Progenitor cell of endocrine pancreas (in vitro differentiated cells): ENCODE measurements at regions not wholly inside any gene's neighbourhood (a gene's known extent, or its start where the extent isn't known, plus 50 kb on each side); places are given as distances from the start of the nearest gene placed in this dataset.

Source experiments
- DNase-seq: peaks from one replicate; pipeline ENCODE4 v3.0.0; 2021; ENCODE audit warnings: low spot score; ENCODE audit not compliant: unreplicated experiment
- H3K27ac Mint-ChIP-seq: 2 replicates; pipeline ENCODE4 v1.8.0; 2021; ENCODE audit warnings: mild to moderate bottlenecking, moderate library complexity, mixed read lengths
- H3K27me3 Mint-ChIP-seq: 2 replicates; pipeline ENCODE4 v1.8.0; 2021; ENCODE audit warnings: mixed read lengths
- H3K36me3 Mint-ChIP-seq: 2 replicates; pipeline ENCODE4 v1.8.0; 2022; ENCODE audit warnings: mixed read lengths; ENCODE audit not compliant: insufficient read depth
- H3K4me1 Mint-ChIP-seq: 2 replicates; pipeline ENCODE4 v1.8.0; 2021; ENCODE audit warnings: low read depth, mixed read lengths
- H3K4me3 Mint-ChIP-seq: 2 replicates; pipeline ENCODE4 v1.8.0; 2021; ENCODE audit warnings: low read depth, mild to moderate bottlenecking, moderate library complexity, mixed read lengths
- H3K9me3 Mint-ChIP-seq: 2 replicates; pipeline ENCODE4 v1.8.0; 2021; ENCODE audit warnings: low read depth, mixed read lengths
- CTCF ChIP-seq: fragments of 200-600 bp; sonication (generic); IDR thresholded peaks from one replicate; pipeline ENCODE4 v1.5.0; 2021; ENCODE audit warnings: antibody characterized with exemption, mild to moderate bottlenecking; ENCODE audit not compliant: unreplicated experiment

- no peak for TF ChIP-seq CTCF
- Mint-ChIP-seq H3K4me1 (peaks cover 6% of the 10 kb centered on the region), H3K27me3 (no peaks in the 10 kb centered on the region), H3K9me3 (peaks cover 7% of the 10 kb centered on the region), H3K36me3 (no peaks in the 10 kb centered on the region), H3K4me3 (no peak overlapping the region), H3K27ac (no peak overlapping the region)
- DNase-seq, result no peak
Measured at GRCh38 chr13:85501616-85502015, 297.6 kb downstream of the SLITRK6 start.

GRCh38 chr13:85500696-85501256, 298.4 kb downstream of the SLITRK6 start:
- Mint-ChIP-seq H3K4me1 (peaks cover 6% of the 10 kb centered on the region), H3K36me3 (no peaks in the 10 kb centered on the region), H3K27ac (no peak overlapping the region), H3K27me3 (no peaks in the 10 kb centered on the region), H3K9me3 (peaks cover 10% of the 10 kb centered on the region), H3K4me3 (no peak overlapping the region)
- no peak for DNase-seq
- TF ChIP-seq CTCF, result no peak

DNA sequence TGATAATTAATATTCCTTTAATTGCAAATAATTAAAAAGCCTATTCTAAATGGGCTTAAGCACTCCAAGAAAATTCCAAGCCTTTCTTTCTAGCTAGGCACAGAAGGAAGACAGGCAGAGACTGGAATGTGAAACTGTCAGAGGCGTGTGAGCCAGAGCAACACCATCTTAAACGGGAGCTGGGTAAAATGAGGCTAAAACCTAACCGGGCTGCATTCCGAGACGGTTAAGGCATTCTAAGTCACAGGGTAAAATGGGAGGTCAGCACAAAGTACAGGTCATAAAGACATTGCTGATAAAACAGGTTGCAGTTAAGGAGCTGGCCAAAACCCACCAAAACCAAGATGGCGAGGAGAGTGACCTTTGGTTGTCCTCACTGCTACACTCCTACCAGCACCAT, 300.4 kb downstream of the SLITRK6 start:
- Mint-ChIP-seq H3K9me3 (peaks cover 6% of the 10 kb centered on the region), H3K27me3 (no peaks in the 10 kb centered on the region), H3K27ac (no peak overlapping the region), H3K36me3 (no peaks in the 10 kb centered on the region), H3K4me3 (no peak overlapping the region), H3K4me1 (peaks cover 6% of the 10 kb centered on the region)
- DNase-seq, result no peak
- no peak for TF ChIP-seq CTCF

GRCh38 chr13:85497652-85498051, 301.6 kb downstream of the SLITRK6 start:
- Mint-ChIP-seq H3K4me1 (peaks cover 6% of the 10 kb centered on the region), H3K9me3 (peaks cover 9% of the 10 kb centered on the region), H3K27me3 (no peaks in the 10 kb centered on the region), H3K36me3 (no peaks in the 10 kb centered on the region), H3K4me3 (no peak overlapping the region), H3K27ac (no peak overlapping the region)
- DNase-seq, result no peak
- no peak for TF ChIP-seq CTCF

DNA sequence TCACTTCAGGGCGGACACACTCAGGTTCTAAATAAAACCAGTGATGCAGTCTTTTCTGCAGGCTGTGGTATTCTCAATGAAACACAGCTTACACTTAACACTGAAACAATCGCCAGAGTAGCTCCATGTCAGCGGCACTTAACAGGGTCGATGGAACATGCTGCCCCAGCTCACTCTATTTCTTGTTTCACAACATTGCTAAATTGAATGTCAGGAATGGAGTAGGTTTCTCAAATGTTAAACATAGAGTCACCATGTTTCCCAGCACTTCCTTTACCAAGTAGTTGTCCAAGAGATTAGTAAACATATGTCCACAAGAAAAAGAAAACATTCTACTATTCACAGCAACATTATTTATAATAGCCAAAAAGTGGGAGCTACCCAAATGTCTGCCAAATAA, 306.9 kb downstream of the SLITRK6 start:
- TF ChIP-seq CTCF, result no peak
- Mint-ChIP-seq H3K9me3 (peaks cover 7% of the 10 kb centered on the region), H3K27ac (no peak overlapping the region), H3K36me3 (no peaks in the 10 kb centered on the region), H3K27me3 (no peaks in the 10 kb centered on the region), H3K4me1 (peaks cover 3% of the 10 kb centered on the region), H3K4me3 (no peak overlapping the region)
- DNase-seq, result no peak
